Spinal cord (tissue), 9 donors: ENCODE measurements at regions not wholly inside any gene's neighbourhood (a gene's known extent, or its start where the extent isn't known, plus 50 kb on each side); places are given as distances from the start of the nearest gene placed in this dataset.

Source experiments
- DNase-seq, 6 donors: peaks; one replicate each; pipeline versions ENCODE4 v3.0.0 to v3.0.0-alpha.2; 2013 to 2015; ENCODE audit warnings: low spot score in 6 of 6, low read depth in 4 of 6
- H3K27ac ChIP-seq: one replicate; pipeline ENCODE4 v1.5.1; 2013; ENCODE audit warnings: low read depth, low read length, control low read depth
- H3K27me3 ChIP-seq: one replicate; pipeline ENCODE4 v1.6.1; 2013; ENCODE audit warnings: low read length; ENCODE audit not compliant: control insufficient read depth, insufficient read depth
- H3K36me3 ChIP-seq: one replicate; pipeline ENCODE4 v1.6.1; 2013; ENCODE audit warnings: low read length; ENCODE audit not compliant: control insufficient read depth, insufficient read depth
- H3K4me1 ChIP-seq: one replicate; pipeline ENCODE4 v1.6.1; 2013; ENCODE audit warnings: low read length; ENCODE audit not compliant: control insufficient read depth, insufficient read depth
- H3K4me3 ChIP-seq: one replicate; pipeline ENCODE4 v1.5.1; 2013; ENCODE audit warnings: low read depth, low read length, control low read depth
- H3K9me3 ChIP-seq: one replicate; pipeline ENCODE4 v1.6.1; 2013; ENCODE audit warnings: low read length; ENCODE audit not compliant: control insufficient read depth, insufficient read depth
- WGBS: methylation state at CpG from one replicate; pipeline ENCODE4 v1.1.5; 2013; ENCODE audit warnings: missing lambda C conversion rate; ENCODE audit not compliant: insufficient coverage; 5-methylcytosine and 5-hydroxymethylcytosine counted together
- donor health status: healthy.

- Histone ChIP-seq H3K36me3 (no peaks in the 10 kb centered on the region), H3K4me1 (no peaks in the 10 kb centered on the region), H3K4me3 (no peak overlapping the region), H3K9me3 (no peaks in the 10 kb centered on the region), H3K27me3 (no peaks in the 10 kb centered on the region), H3K27ac (no peak overlapping the region)
- DNase-seq, result no peak
- WGBS, result no CpG with 5 or more reads among the region's 2 CpGs
Measured at GRCh38 chr7:118327174-118327573, 102.7 kb downstream of the ANKRD7 start.

- Histone ChIP-seq H3K27ac (no peak overlapping the region), H3K36me3 (no peaks in the 10 kb centered on the region), H3K4me1 (no peaks in the 10 kb centered on the region), H3K4me3 (no peak overlapping the region), H3K27me3 (no peaks in the 10 kb centered on the region), H3K9me3 (no peaks in the 10 kb centered on the region)
- no peak for DNase-seq
- WGBS, result 84% methylated on average over 6 of the region's 11 CpGs
Measured at GRCh38 chr7:118328505-118329211, 104.2 kb downstream of the ANKRD7 start.

- DNase-seq, result no peak
- WGBS, result no CpG with 5 or more reads among the region's 3 CpGs
- no peaks in the 10 kb centered on the region for H3K27me3 ChIP-seq
Measured at GRCh38 chr7:118330388-118330787, 105.9 kb downstream of the ANKRD7 start.

GRCh38 chr7:118346748-118347147 is 122.2 kb downstream of the ANKRD7 start:
- H3K4me1 ChIP-seq, result no peaks in the 10 kb centered on the region
- H3K27me3 ChIP-seq, result no peaks in the 10 kb centered on the region
- no peak for DNase-seq
- H3K27ac ChIP-seq, result no peak overlapping the region
- H3K36me3 ChIP-seq, result no peaks in the 10 kb centered on the region
- H3K4me3 ChIP-seq, result no peak overlapping the region
- no peaks in the 10 kb centered on the region for H3K9me3 ChIP-seq

More at GRCh38 chr7:118330388-118330787, 105.9 kb downstream of the ANKRD7 start:
- Histone ChIP-seq H3K4me3 (no peak overlapping the region), H3K36me3 (no peaks in the 10 kb centered on the region), H3K4me1 (no peaks in the 10 kb centered on the region), H3K27ac (no peak overlapping the region), H3K9me3 (no peaks in the 10 kb centered on the region)

GRCh38 chr7:118349604-118350003 is 125.1 kb downstream of the ANKRD7 start:
- no peaks in the 10 kb centered on the region for H3K27me3 ChIP-seq
- H3K36me3 ChIP-seq, result no peaks in the 10 kb centered on the region
- H3K4me3 ChIP-seq, result no peak overlapping the region
- no CpG with 5 or more reads among the region's 1 CpG for WGBS
- DNase-seq, result no peak
- no peak overlapping the region for H3K27ac ChIP-seq
- H3K9me3 ChIP-seq, result no peaks in the 10 kb centered on the region
- H3K4me1 ChIP-seq, result no peaks in the 10 kb centered on the region

- H3K9me3 ChIP-seq, result no peaks in the 10 kb centered on the region
- WGBS, result no CpG with 5 or more reads among the region's 1 CpG
- H3K4me3 ChIP-seq, result no peak overlapping the region
- no peaks in the 10 kb centered on the region for H3K36me3 ChIP-seq
- DNase-seq, result no peak
- no peaks in the 10 kb centered on the region for H3K27me3 ChIP-seq
- no peak overlapping the region for H3K27ac ChIP-seq
- H3K4me1 ChIP-seq, result no peaks in the 10 kb centered on the region
Measured at GRCh38 chr7:118350260-118350659, 125.8 kb downstream of the ANKRD7 start.

GRCh38 chr7:118352867-118353453 is 128.5 kb downstream of the ANKRD7 start:
- Histone ChIP-seq H3K4me1 (no peaks in the 10 kb centered on the region), H3K4me3 (no peak overlapping the region), H3K9me3 (no peaks in the 10 kb centered on the region), H3K27ac (no peak overlapping the region), H3K27me3 (no peaks in the 10 kb centered on the region), H3K36me3 (no peaks in the 10 kb centered on the region)
- DNase-seq, result peak in 5 of 6 donors; percentile 12 to 89 (median 28)
- no CpG with 5 or more reads among the region's 3 CpGs for WGBS

- WGBS, result 80% methylated on average over 1 of the region's 5 CpGs
- no peaks in the 10 kb centered on the region for H3K9me3 ChIP-seq
- no peak overlapping the region for H3K27ac ChIP-seq
- no peaks in the 10 kb centered on the region for H3K27me3 ChIP-seq
- no peaks in the 10 kb centered on the region for H3K36me3 ChIP-seq
- no peak overlapping the region for H3K4me3 ChIP-seq
- no peaks in the 10 kb centered on the region for H3K4me1 ChIP-seq
- no peak for DNase-seq
Measured at GRCh38 chr7:118366363-118366762, 141.9 kb downstream of the ANKRD7 start.

- Histone ChIP-seq H3K27ac (no peak overlapping the region), H3K4me1 (no peaks in the 10 kb centered on the region), H3K27me3 (no peaks in the 10 kb centered on the region), H3K36me3 (no peaks in the 10 kb centered on the region), H3K4me3 (no peak overlapping the region), H3K9me3 (no peaks in the 10 kb centered on the region)
- DNase-seq, result no peak
Measured at GRCh38 chr7:118368958-118369357, 144.5 kb downstream of the ANKRD7 start.

- H3K4me1 ChIP-seq, result no peaks in the 10 kb centered on the region
- H3K27me3 ChIP-seq, result no peaks in the 10 kb centered on the region
- no peaks in the 10 kb centered on the region for H3K9me3 ChIP-seq
- DNase-seq, result no peak
- no peak overlapping the region for H3K4me3 ChIP-seq
- H3K36me3 ChIP-seq, result no peaks in the 10 kb centered on the region
- 92% methylated on average over 3 of the region's 3 CpGs for WGBS
- no peak overlapping the region for H3K27ac ChIP-seq
Measured at GRCh38 chr7:118369987-118370386, 145.5 kb downstream of the ANKRD7 start.
